ENCODE measurements at regions not wholly inside any gene's neighbourhood (a gene's known extent, or its start where the extent isn't known, plus 50 kb on each side); places are given as distances from the start of the nearest gene placed in this dataset.

DNA sequence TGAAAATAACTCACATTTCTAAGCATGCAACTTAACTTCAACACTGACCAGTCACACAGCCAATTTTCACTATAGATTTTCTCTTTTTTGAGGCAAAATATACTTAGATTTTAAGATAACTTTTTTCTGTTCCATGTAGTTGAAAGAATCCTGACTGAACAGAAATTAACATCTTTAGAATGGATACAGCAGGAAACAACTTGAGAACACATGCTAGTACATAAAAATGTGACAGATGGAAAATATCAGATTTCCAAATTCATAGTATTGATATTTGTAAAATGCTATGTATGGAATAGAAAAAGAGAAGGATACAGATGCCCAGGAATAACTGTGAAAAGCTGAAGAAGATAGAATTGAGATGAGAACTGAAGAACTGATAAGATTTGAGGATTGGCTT is 1270.6 kb downstream of the KCNT2 start:
- no peaks in the 10 kb centered on the region for H3K4me1 ChIP-seq
- ATAC-seq, result no peak
- TF ChIP-seq POLR2A (IDR thresholded peaks at IDR 0.05) (no peak), CTCF (IDR thresholded peaks at IDR 0.05) (no peak)
- H3K4me3 ChIP-seq, result no peak overlapping the region
- no peaks in the 10 kb centered on the region for H3K9me3 ChIP-seq
- intact Hi-C loops (cut with DNase I), result no loop called here
- no peak for DNase-seq
- H3K36me3 ChIP-seq, result no peaks in the 10 kb centered on the region
- no peak overlapping the region for H3K27ac ChIP-seq
- no peaks in the 10 kb centered on the region for H3K27me3 ChIP-seq

- Histone ChIP-seq H3K9me3 (no peaks in the 10 kb centered on the region), H3K36me3 (no peaks in the 10 kb centered on the region), H3K4me1 (no peaks in the 10 kb centered on the region), H3K27ac (no peak overlapping the region), H3K27me3 (no peaks in the 10 kb centered on the region), H3K4me3 (no peak overlapping the region)
- intact Hi-C loops (cut with DNase I), result no loop called here
- no peak for DNase-seq
- TF ChIP-seq CTCF (IDR thresholded peaks at IDR 0.05) (no peak), POLR2A (IDR thresholded peaks at IDR 0.05) (no peak)
- WGBS, 4 donors, result 76 to 93% (median 86%) methylated on average over 1 of the region's 1 CpG
- ATAC-seq, result no peak
These were observed 1271.4 kb downstream of the KCNT2 start for GRCh38 chr1:195336812-195337211.

DNA sequence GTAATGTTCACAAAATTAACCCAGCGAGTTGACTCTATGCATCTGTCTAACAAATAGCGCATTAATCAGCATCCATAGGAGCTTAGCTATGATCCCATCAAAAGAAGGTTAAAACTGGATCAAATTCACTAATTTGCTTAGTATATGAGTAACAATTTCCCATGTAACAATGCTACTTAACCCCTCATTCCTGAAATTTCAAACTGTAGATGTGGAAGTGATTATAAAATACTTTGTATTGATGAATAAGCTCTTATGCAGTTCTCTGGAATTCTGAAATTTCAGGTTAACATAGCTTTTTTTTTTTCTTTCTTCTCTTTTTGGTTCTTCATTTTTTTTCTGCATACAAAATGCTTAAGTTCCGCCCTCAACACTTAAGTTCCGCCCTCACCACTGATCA is 1272.7 kb downstream of the KCNT2 start:
- H3K4me3 ChIP-seq, result no peak overlapping the region
- H3K27ac ChIP-seq, result no peak overlapping the region
- no peaks in the 10 kb centered on the region for H3K4me1 ChIP-seq
- TF ChIP-seq POLR2A (IDR thresholded peaks at IDR 0.05) (no peak), CTCF (IDR thresholded peaks at IDR 0.05) (no peak)
- WGBS, 4 donors, result 85 to 90% (median 89%) methylated on average over 4 of the region's 4 CpGs
- ATAC-seq, result no peak
- no peak for DNase-seq
- no peaks in the 10 kb centered on the region for H3K36me3 ChIP-seq
- no peaks in the 10 kb centered on the region for H3K9me3 ChIP-seq
- no peaks in the 10 kb centered on the region for H3K27me3 ChIP-seq
- intact Hi-C loops (cut with DNase I), result no loop called here

DNA sequence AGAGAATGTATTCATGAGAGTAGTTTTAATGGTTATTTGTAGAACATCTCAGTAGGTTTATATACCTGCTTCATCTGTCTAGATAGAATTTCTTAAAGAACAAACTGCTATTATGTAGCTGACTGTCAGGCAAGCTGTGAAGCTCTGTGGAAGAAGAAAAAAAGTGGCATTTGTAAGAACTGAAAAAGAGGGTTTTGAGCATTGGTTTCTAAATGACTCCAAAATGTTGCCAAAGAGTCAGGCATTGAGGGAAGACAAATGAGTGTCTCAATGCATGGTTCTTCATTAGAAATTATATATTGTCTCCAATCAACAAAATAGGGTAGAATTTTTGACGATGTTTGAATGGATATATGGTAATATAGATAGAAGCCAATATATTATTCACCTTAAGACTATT is 1276.1 kb downstream of the KCNT2 start:
- no peak for TF ChIP-seq CTCF (IDR thresholded peaks at IDR 0.05)
- TF ChIP-seq POLR2A (IDR thresholded peaks at IDR 0.05), result no peak
- no peaks in the 10 kb centered on the region for H3K27me3 ChIP-seq
- H3K4me3 ChIP-seq, result no peak overlapping the region
- no peaks in the 10 kb centered on the region for H3K36me3 ChIP-seq
- no peaks in the 10 kb centered on the region for H3K4me1 ChIP-seq
- H3K27ac ChIP-seq, result no peak overlapping the region
- intact Hi-C loops (cut with DNase I), result no loop called here
- H3K9me3 ChIP-seq, result no peaks in the 10 kb centered on the region
- DNase-seq (no peak), ATAC-seq (no peak)
- WGBS, 4 donors, result 85 to 89% (median 88%) methylated on average over 1 of the region's 1 CpG

All from heart left ventricle (tissue), 16 donors.